ENCODE measurements at regions not wholly inside any gene's neighbourhood (a gene's known extent, or its start where the extent isn't known, plus 50 kb on each side); places are given as distances from the start of the nearest gene placed in this dataset.

- peak; percentile 74 for DNase-seq (ENCODE audit: low spot score)
Measured at GRCh38 chrX:39633293-39633692, 464.5 kb downstream of the BCOR start.

GRCh38 chrX:39636481-39636880, 461.3 kb downstream of the BCOR start:
- DNase-seq (ENCODE audit: low spot score) = no peak

GRCh38 chrX:39638526-39638925, 459.2 kb downstream of the BCOR start:
- DNase-seq (ENCODE audit: low spot score) = peak; percentile 39

- DNase-seq (ENCODE audit: low spot score) = no peak
Measured at GRCh38 chrX:39639871-39640270, 457.9 kb downstream of the BCOR start.

GRCh38 chrX:39640866-39641265, 456.9 kb downstream of the BCOR start:
- no peak for DNase-seq (ENCODE audit: low spot score)

GRCh38 chrX:39642071-39642470, 455.7 kb downstream of the BCOR start:
- DNase-seq (ENCODE audit: low spot score) = no peak

- DNase-seq (ENCODE audit: low spot score) = no peak
Measured at GRCh38 chrX:39643550-39643949, 454.2 kb downstream of the BCOR start.

- DNase-seq (ENCODE audit: low spot score) = no peak
Measured at GRCh38 chrX:39645178-39645895, 452.4 kb downstream of the BCOR start.

GRCh38 chrX:39648548-39649254, 449.1 kb downstream of the BCOR start:
- peak; percentile 32 for DNase-seq (ENCODE audit: low spot score)

- DNase-seq (ENCODE audit: low spot score) = no peak
Measured at GRCh38 chrX:39650768-39651347, 446.9 kb downstream of the BCOR start.

GRCh38 chrX:39652336-39652735, 445.4 kb downstream of the BCOR start:
- no peak for DNase-seq (ENCODE audit: low spot score)

- no peak for DNase-seq (ENCODE audit: low spot score)
Measured at GRCh38 chrX:39653691-39654090, 444.1 kb downstream of the BCOR start.

GRCh38 chrX:39654183-39654925, 443.4 kb downstream of the BCOR start:
- DNase-seq (ENCODE audit: low spot score) = no peak

- DNase-seq (ENCODE audit: low spot score) = peak; percentile 62
Measured at GRCh38 chrX:39654952-39655351, 442.8 kb downstream of the BCOR start.

GRCh38 chrX:39661116-39661907, 436.4 kb downstream of the BCOR start:
- DNase-seq (ENCODE audit: low spot score) = no peak

- no peak for DNase-seq (ENCODE audit: low spot score)
Measured at GRCh38 chrX:39665830-39666518, 431.8 kb downstream of the BCOR start.

- DNase-seq (ENCODE audit: low spot score) = no peak
Measured at GRCh38 chrX:39667191-39667590, 430.6 kb downstream of the BCOR start.

- no peak for DNase-seq (ENCODE audit: low spot score)
Measured at GRCh38 chrX:39667736-39668482, 429.8 kb downstream of the BCOR start.

GRCh38 chrX:39669668-39670067, 428.1 kb downstream of the BCOR start:
- no peak for DNase-seq (ENCODE audit: low spot score)

GRCh38 chrX:39670281-39670680, 427.5 kb downstream of the BCOR start:
- no peak for DNase-seq (ENCODE audit: low spot score)
